SK-N-MC (cell line): ENCODE measurements at regions not wholly inside any gene's neighbourhood (a gene's known extent, or its start where the extent isn't known, plus 50 kb on each side); places are given as distances from the start of the nearest gene placed in this dataset.
"Not testable (repeated sequence)": the region's sequence is repeated elsewhere in the genome, so short reads cannot be mapped to it uniquely, and the experiment has no call there.

ENCODE experiments used
- EZH2 ChIP-seq: fragments of 200-600 bp; sonication (generic); IDR thresholded peaks from one replicate; pipeline ENCODE4 v1.6.1; 2017; ENCODE audit warnings: antibody characterized with exemption
- FOXP2 ChIP-seq: optimal IDR thresholded peaks from 2 replicates; pipeline ENCODE3; 2011; ENCODE audit warnings: mild to moderate bottlenecking, moderate library complexity; ENCODE audit not compliant: insufficient read depth; ENCODE audit errors: extremely low read length, control extremely low read depth
- POLR2AphosphoS5 ChIP-seq: IDR thresholded peaks from 2 replicates; pipeline ENCODE4 v1.6.1; 2012; ENCODE audit warnings: mild to moderate bottlenecking, low read depth, low read length, borderline replicate concordance

GRCh38 chr7:81141257-81142205 lies 222.7 kb upstream of the SEMA3C start:
- TF ChIP-seq POLR2AphosphoS5, EZH2, FOXP2: not testable (repeated sequence)
